Gastroesophageal sphincter (tissue), 4 donors: ENCODE measurements at regions not wholly inside any gene's neighbourhood (a gene's known extent, or its start where the extent isn't known, plus 50 kb on each side); places are given as distances from the start of the nearest gene placed in this dataset.

Experiments used
- ATAC-seq: fragments of 150-250 bp; one replicate; pipeline ENCODE4 v1.9.1; 2016; ENCODE audit warnings: mild to moderate bottlenecking, moderate library complexity
- H3K27ac ChIP-seq, 4 donors: fragments of 200-600 bp; sonication (generic) in 3 of 4; 1 replicate in 3 of 4; 2 replicates in 1 of 4; pipeline ENCODE4 v1.5.1; 2016 to 2019
- H3K27me3 ChIP-seq: fragments of 200-600 bp; sonication (generic); one replicate; pipeline ENCODE4 v1.5.1; 2019
- H3K36me3 ChIP-seq, 2 donors: fragments of 200-600 bp; sonication (generic); one replicate each; pipeline ENCODE4 v1.5.1; 2019; ENCODE audit warnings: control low read depth in 1 of 2
- H3K4me1 ChIP-seq, 3 donors: fragments of 200-600 bp; sonication (generic); 1 replicate in 2 of 3; 2 replicates in 1 of 3; pipeline ENCODE4 v1.5.1; 2016 to 2019; ENCODE audit warnings: control low read depth in 2 of 3
- H3K4me3 ChIP-seq, 2 donors: fragments of 200-600 bp; sonication (generic); one replicate each; pipeline ENCODE4 v1.5.1; 2019; ENCODE audit warnings: mild to moderate bottlenecking in 1 of 2, moderate library complexity in 1 of 2
- H3K9me3 ChIP-seq, 3 donors: fragments of 200-600 bp; sonication (generic); one replicate each; pipeline ENCODE4 v1.5.1; 2017 to 2019; ENCODE audit warnings: control low read depth in 2 of 3
- CTCF ChIP-seq, 4 experiments: fragments of 200-600 bp in 2 of 4; fragments of 450-650 bp in 2 of 4; sonication (generic) in 1 of 4; IDR thresholded peaks; one replicate each; pipeline ENCODE4 v1.5.1; 2017 to 2019; ENCODE audit warnings: antibody characterized with exemption in 4 of 4, mild to moderate bottlenecking in 2 of 4, moderate library complexity in 2 of 4
- EP300 ChIP-seq: sonication (generic); formaldehyde crosslinking; IDR thresholded peaks from one replicate; pipeline ENCODE4 v1.6.1; 2017; ENCODE audit warnings: antibody characterized with exemption, mild to moderate bottlenecking
- POLR2A ChIP-seq, 2 donors: fragments of 450-650 bp; IDR thresholded peaks; one replicate each; pipeline ENCODE4 v1.6.1; 2017; ENCODE audit warnings: antibody characterized with exemption in 2 of 2, mild to moderate bottlenecking in 2 of 2, moderate library complexity in 1 of 2
- POLR2AphosphoS5 ChIP-seq: sonication (generic); formaldehyde crosslinking; IDR thresholded peaks from one replicate; pipeline ENCODE4 v1.6.1; 2017; ENCODE audit warnings: antibody characterized with exemption
- WGBS, 2 donors: methylation state at CpG; one replicate each; pipeline ENCODE4 v1.1.5; 2018; ENCODE audit warnings: low coverage in 1 of 2; 5-methylcytosine and 5-hydroxymethylcytosine counted together

- H3K27me3 ChIP-seq: no peaks in the 10 kb centered on the region
- no peaks in the 10 kb centered on the region for H3K36me3 ChIP-seq
- no peak overlapping the region for H3K27ac ChIP-seq
- TF ChIP-seq POLR2A (IDR thresholded peaks at IDR 0.05): no peak
- no peaks in the 10 kb centered on the region for H3K9me3 ChIP-seq
- no peaks in the 10 kb centered on the region for H3K4me1 ChIP-seq
- ATAC-seq: no peak
- H3K4me3 ChIP-seq: no peak overlapping the region
- 93 to 100% methylated on average over 3 of the region's 4 CpGs for WGBS, 2 donors
Measured at GRCh38 chr6:43879722-43880121, 109.7 kb downstream of the VEGFA start.

GRCh38 chr6:43878823-43879495 lies 108.9 kb downstream of the VEGFA start:
- Histone ChIP-seq H3K27me3 (no peaks in the 10 kb centered on the region), H3K4me3 (no peak overlapping the region), H3K9me3 (no peaks in the 10 kb centered on the region), H3K36me3 (no peaks in the 10 kb centered on the region), H3K27ac (no peak overlapping the region), H3K4me1 (no peaks in the 10 kb centered on the region)
- WGBS, 2 donors: no CpG with 5 or more reads among the region's 11 CpGs
- TF ChIP-seq POLR2A (IDR thresholded peaks at IDR 0.05) (no peak), CTCF (IDR thresholded peaks at IDR 0.05) (no peak), POLR2AphosphoS5 (no peak), EP300 (no peak)
- ATAC-seq: peak; percentile 15

GRCh38 chr6:43878127-43878634 lies 108.2 kb downstream of the VEGFA start:
- no peak for TF ChIP-seq POLR2A (IDR thresholded peaks at IDR 0.05)
- no peak for TF ChIP-seq EP300
- TF ChIP-seq CTCF (IDR thresholded peaks at IDR 0.05): no peak
- TF ChIP-seq POLR2AphosphoS5: no peak
- ATAC-seq: no peak
- no peaks in the 10 kb centered on the region for H3K27me3 ChIP-seq
- no peaks in the 10 kb centered on the region for H3K36me3 ChIP-seq
- WGBS, 2 donors: 92 to 100% methylated on average over 2 of the region's 8 CpGs
- no peak overlapping the region for H3K4me3 ChIP-seq
- H3K9me3 ChIP-seq: no peaks in the 10 kb centered on the region
- no peaks in the 10 kb centered on the region for H3K4me1 ChIP-seq
- no peak overlapping the region for H3K27ac ChIP-seq

- Histone ChIP-seq H3K27me3 (no peaks in the 10 kb centered on the region), H3K9me3 (no peaks in the 10 kb centered on the region), H3K4me1 (no peaks in the 10 kb centered on the region), H3K4me3 (no peak overlapping the region), H3K27ac (no peak overlapping the region), H3K36me3 (no peaks in the 10 kb centered on the region)
- TF ChIP-seq CTCF (IDR thresholded peaks at IDR 0.05) (no peak), POLR2A (IDR thresholded peaks at IDR 0.05) (no peak), POLR2AphosphoS5 (no peak), EP300 (no peak)
- no peak for ATAC-seq
- 88 to 98% methylated on average over 4 to 7 of the region's 10 CpGs for WGBS, 2 donors
Measured at GRCh38 chr6:43877463-43878126, 107.6 kb downstream of the VEGFA start.

GRCh38 chr6:43877036-43877435 lies 107.0 kb downstream of the VEGFA start:
- H3K36me3 ChIP-seq: no peaks in the 10 kb centered on the region
- ATAC-seq: no peak
- WGBS, 2 donors: 86 to 93% methylated on average over 3 to 5 of the region's 10 CpGs
- no peaks in the 10 kb centered on the region for H3K9me3 ChIP-seq
- no peaks in the 10 kb centered on the region for H3K4me1 ChIP-seq
- no peak overlapping the region for H3K4me3 ChIP-seq
- TF ChIP-seq CTCF (IDR thresholded peaks at IDR 0.05): no peak
- no peak for TF ChIP-seq EP300
- no peaks in the 10 kb centered on the region for H3K27me3 ChIP-seq
- no peak overlapping the region for H3K27ac ChIP-seq
